ENCODE measurements at regions not wholly inside any gene's neighbourhood (a gene's known extent, or its start where the extent isn't known, plus 50 kb on each side); places are given as distances from the start of the nearest gene placed in this dataset.

GRCh38 chr4:58477950-58478349 lies 1367.8 kb upstream of the IGFBP7 start (continued):
- TF ChIP-seq EZH2phosphoT487 (IDR thresholded peaks at IDR 0.05; ENCODE audit: borderline replicate concordance, low read depth), result no peak
- no peak for TF ChIP-seq MEF2A (IDR thresholded peaks at IDR 0.05; ENCODE audit: borderline replicate concordance, low read depth)
- TF ChIP-seq CHD2 (IDR thresholded peaks at IDR 0.05; ENCODE audit: low read length, partially characterized antibody), result no peak
- no peak for TF ChIP-seq NFIC (IDR thresholded peaks at IDR 0.05; ENCODE audit: borderline replicate concordance)
- no peak for TF ChIP-seq TCF12 (IDR thresholded peaks at IDR 0.05)
- TF ChIP-seq NRF1 (IDR thresholded peaks at IDR 0.05; ENCODE audit: low read depth, low read length), result no peak

- Histone ChIP-seq H3F3A (replicated peaks; ENCODE audit: insufficient read depth) (no peaks in the 10 kb centered on the region), H3K27me3 (ENCODE audit: insufficient read depth) (no peaks in the 10 kb centered on the region), H3K27ac (ENCODE audit: low read depth in 2 of 2, low read length in 1 of 2) (no peak overlapping the region), H3K9ac (no peak overlapping the region), H3K9me3 (peaks cover 5% of the 10 kb centered on the region; the same call in 1 of the 2 replicates), H3K36me3 (replicated peaks in 1 of 2; ENCODE audit: control insufficient read depth in 1 of 2, insufficient read depth in 2 of 2, low read length in 1 of 2) (no peaks in the 10 kb centered on the region), H3K79me2 (ENCODE audit: insufficient read depth) (no peaks in the 10 kb centered on the region), H3K4me1 (ENCODE audit: control insufficient read depth in 1 of 2, insufficient read depth in 2 of 2, low read depth in 1 of 2, low read length in 1 of 2) (no peaks in the 10 kb centered on the region), H3K4me2 (no peak overlapping the region), H2AFZ (ENCODE audit: low read depth) (no peak overlapping the region), H3K4me3 (ENCODE audit: low read depth in 2 of 2, low read length in 1 of 2) (no peak overlapping the region), H3K9me2 (peaks cover 5% of the 10 kb centered on the region; the same call in 1 of the 2 replicates), H4K20me1 (ENCODE audit: insufficient read depth) (no peaks in the 10 kb centered on the region)
- CTCF ChIA-PET, result no interaction called here
- no peak for DNase-seq
- 56% methylated on average over 3 of the region's 3 CpGs for WGBS (ENCODE audit: low lambda C conversion rate)
- TF ChIP-seq SMC3 (IDR thresholded peaks at IDR 0.05; ENCODE audit: low read depth, low read length), result no peak
- POLR2A ChIA-PET, result no interaction called here
Measured at GRCh38 chr4:58477513-58477912, 1367.3 kb upstream of the IGFBP7 start.

DNA sequence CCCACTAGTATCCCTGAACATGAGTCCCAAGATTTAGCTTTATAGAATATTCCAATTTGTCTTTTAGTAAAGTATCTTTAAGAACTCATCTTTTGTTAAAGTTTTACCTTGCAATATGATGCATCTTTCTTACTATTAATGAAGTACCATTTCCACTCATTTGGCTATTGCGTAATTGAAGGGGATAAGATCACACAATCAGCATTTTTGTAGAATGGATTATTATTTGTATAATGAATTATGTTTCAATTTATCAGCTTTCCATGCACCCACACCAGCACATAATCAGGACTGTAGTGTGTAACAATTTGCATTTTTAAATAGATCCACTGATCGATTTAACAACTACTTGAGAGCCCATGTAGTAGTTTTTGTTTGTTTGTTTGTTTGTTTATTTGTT lies 1364.9 kb upstream of the IGFBP7 start:
- H4K20me1 ChIP-seq (ENCODE audit: insufficient read depth), result no peaks in the 10 kb centered on the region
- H3K4me2 ChIP-seq, result no peak overlapping the region
- no peaks in the 10 kb centered on the region for H3F3A ChIP-seq (replicated peaks; ENCODE audit: insufficient read depth)
- no peak overlapping the region for H3K9ac ChIP-seq
- no peak overlapping the region for H3K4me3 ChIP-seq (ENCODE audit: low read depth in 2 of 2, low read length in 1 of 2)
- peaks cover 3% of the 10 kb centered on the region; the same call in 1 of the 2 replicates for H3K9me3 ChIP-seq
- POLR2A ChIA-PET, result no interaction called here
- WGBS (ENCODE audit: low lambda C conversion rate), result 35% methylated on average over 2 of the region's 2 CpGs
- no peak for DNase-seq
- no peaks in the 10 kb centered on the region for H3K4me1 ChIP-seq (ENCODE audit: control insufficient read depth in 1 of 2, insufficient read depth in 2 of 2, low read depth in 1 of 2, low read length in 1 of 2)
- H3K27ac ChIP-seq (ENCODE audit: low read depth in 2 of 2, low read length in 1 of 2), result no peak overlapping the region
- CTCF ChIA-PET, result no interaction called here
- peaks cover 5% of the 10 kb centered on the region for H3K9me2 ChIP-seq
- H2AFZ ChIP-seq (ENCODE audit: low read depth), result no peak overlapping the region
- no peaks in the 10 kb centered on the region for H3K27me3 ChIP-seq (ENCODE audit: insufficient read depth)
- TF ChIP-seq RXRA (IDR thresholded peaks at IDR 0.05; ENCODE audit: borderline replicate concordance, low read depth), result no peak
- no peak for TF ChIP-seq ZBTB33 (IDR thresholded peaks at IDR 0.05; ENCODE audit: borderline replicate concordance, low read depth)
- no peaks in the 10 kb centered on the region for H3K36me3 ChIP-seq (replicated peaks in 1 of 2; ENCODE audit: control insufficient read depth in 1 of 2, insufficient read depth in 2 of 2, low read length in 1 of 2)
- no peaks in the 10 kb centered on the region for H3K79me2 ChIP-seq (ENCODE audit: insufficient read depth)

DNA sequence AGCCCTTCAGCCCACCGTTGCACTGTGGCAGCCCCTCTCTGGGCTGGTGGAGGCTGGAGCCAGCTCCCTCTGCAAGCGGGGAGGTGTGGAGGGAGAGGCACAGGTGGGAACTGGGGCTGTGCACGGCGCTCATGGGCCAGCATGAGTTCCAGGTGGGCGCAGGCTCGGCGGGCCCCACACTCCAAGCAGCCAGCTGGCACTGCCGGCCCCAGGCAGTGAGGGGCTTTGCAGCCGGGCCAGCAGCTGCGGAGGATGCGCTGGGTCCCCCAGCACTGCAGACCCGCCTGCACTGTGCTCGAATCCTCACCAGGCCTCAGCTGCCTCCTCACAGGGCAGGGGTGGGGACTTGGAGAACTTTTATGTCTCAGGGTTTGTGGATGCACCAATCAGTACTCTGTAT lies 1354.8 kb upstream of the IGFBP7 start:
- ChIA-PET POLR2A (no interaction called here), CTCF (interaction anchor here (1.6 kb wide), 1 partner anchor 1022 kb away, joined by 3 read pairs; no protein-coding TSS in a partner anchor)
- TF ChIP-seq NRF1 (IDR thresholded peaks at IDR 0.05; ENCODE audit: low read depth, low read length) (no peak), RFX5 (IDR thresholded peaks at IDR 0.05; ENCODE audit: low read length) (no peak), GABPA (IDR thresholded peaks at IDR 0.05; ENCODE audit: low read depth) (no peak), ELF1 (IDR thresholded peaks at IDR 0.05) (no peak), USF1 (IDR thresholded peaks at IDR 0.05; ENCODE audit: borderline replicate concordance, low read depth) (no peak), YY1 (IDR thresholded peaks at IDR 0.05; ENCODE audit: low read depth) (no peak), NFIC (IDR thresholded peaks at IDR 0.05; ENCODE audit: borderline replicate concordance) (no peak)
- TF ChIP-seq, protein P1, sequence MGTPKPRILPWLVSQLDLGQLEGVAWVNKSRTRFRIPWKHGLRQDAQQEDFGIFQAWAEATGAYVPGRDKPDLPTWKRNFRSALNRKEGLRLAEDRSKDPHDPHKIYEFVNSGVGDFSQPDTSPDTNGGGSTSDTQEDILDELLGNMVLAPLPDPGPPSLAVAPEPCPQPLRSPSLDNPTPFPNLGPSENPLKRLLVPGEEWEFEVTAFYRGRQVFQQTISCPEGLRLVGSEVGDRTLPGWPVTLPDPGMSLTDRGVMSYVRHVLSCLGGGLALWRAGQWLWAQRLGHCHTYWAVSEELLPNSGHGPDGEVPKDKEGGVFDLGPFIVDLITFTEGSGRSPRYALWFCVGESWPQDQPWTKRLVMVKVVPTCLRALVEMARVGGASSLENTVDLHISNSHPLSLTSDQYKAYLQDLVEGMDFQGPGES (IDR thresholded peaks at IDR 0.05; ENCODE audit: low read depth, low read length), result no peak
- TF ChIP-seq, protein P2, sequence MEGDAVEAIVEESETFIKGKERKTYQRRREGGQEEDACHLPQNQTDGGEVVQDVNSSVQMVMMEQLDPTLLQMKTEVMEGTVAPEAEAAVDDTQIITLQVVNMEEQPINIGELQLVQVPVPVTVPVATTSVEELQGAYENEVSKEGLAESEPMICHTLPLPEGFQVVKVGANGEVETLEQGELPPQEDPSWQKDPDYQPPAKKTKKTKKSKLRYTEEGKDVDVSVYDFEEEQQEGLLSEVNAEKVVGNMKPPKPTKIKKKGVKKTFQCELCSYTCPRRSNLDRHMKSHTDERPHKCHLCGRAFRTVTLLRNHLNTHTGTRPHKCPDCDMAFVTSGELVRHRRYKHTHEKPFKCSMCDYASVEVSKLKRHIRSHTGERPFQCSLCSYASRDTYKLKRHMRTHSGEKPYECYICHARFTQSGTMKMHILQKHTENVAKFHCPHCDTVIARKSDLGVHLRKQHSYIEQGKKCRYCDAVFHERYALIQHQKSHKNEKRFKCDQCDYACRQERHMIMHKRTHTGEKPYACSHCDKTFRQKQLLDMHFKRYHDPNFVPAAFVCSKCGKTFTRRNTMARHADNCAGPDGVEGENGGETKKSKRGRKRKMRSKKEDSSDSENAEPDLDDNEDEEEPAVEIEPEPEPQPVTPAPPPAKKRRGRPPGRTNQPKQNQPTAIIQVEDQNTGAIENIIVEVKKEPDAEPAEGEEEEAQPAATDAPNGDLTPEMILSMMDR (IDR thresholded peaks at IDR 0.05), result no peak

More for the DNA sequence above, 1354.8 kb upstream of the IGFBP7 start:
- Histone ChIP-seq H3K4me2 (no peak overlapping the region), H3F3A (replicated peaks; ENCODE audit: insufficient read depth) (no peaks in the 10 kb centered on the region), H3K9me3 (no peaks in the 10 kb centered on the region), H3K79me2 (ENCODE audit: insufficient read depth) (no peaks in the 10 kb centered on the region), H3K4me3 (ENCODE audit: low read depth in 2 of 2, low read length in 1 of 2) (no peak overlapping the region), H3K9ac (no peak overlapping the region), H4K20me1 (ENCODE audit: insufficient read depth) (no peaks in the 10 kb centered on the region), H3K4me1 (ENCODE audit: control insufficient read depth in 1 of 2, insufficient read depth in 2 of 2, low read depth in 1 of 2, low read length in 1 of 2) (no peaks in the 10 kb centered on the region), H3K36me3 (replicated peaks in 1 of 2; ENCODE audit: control insufficient read depth in 1 of 2, insufficient read depth in 2 of 2, low read length in 1 of 2) (no peaks in the 10 kb centered on the region), H3K27ac (ENCODE audit: low read depth in 2 of 2, low read length in 1 of 2) (no peak overlapping the region), H3K9me2 (no peaks in the 10 kb centered on the region), H3K27me3 (ENCODE audit: insufficient read depth) (no peaks in the 10 kb centered on the region), H2AFZ (ENCODE audit: low read depth) (no peak overlapping the region)
- 21% methylated on average over 6 of the region's 13 CpGs for WGBS (ENCODE audit: low lambda C conversion rate)
- DNase-seq, result no peak

All from SK-N-SH (cell line).